Large intestine (tissue), 3 donors: ENCODE measurements at regions not wholly inside any gene's neighbourhood (a gene's known extent, or its start where the extent isn't known, plus 50 kb on each side); places are given as distances from the start of the nearest gene placed in this dataset.
A peak's percentile ranks its signal among the peaks of the same experiment; 100 is the strongest.

Experiments
- DNase-seq, 2 donors: peaks; one replicate each; pipeline versions ENCODE4 v3.0.0 to v3.0.0-alpha.2; 2013
- H3K27ac ChIP-seq: one replicate; pipeline ENCODE4 v1.5.1; 2013; ENCODE audit warnings: low read length
- H3K27me3 ChIP-seq: 2 replicates; pipeline ENCODE4 v1.6.1; 2013; ENCODE audit warnings: low read length; ENCODE audit not compliant: control insufficient read depth, insufficient read depth
- H3K36me3 ChIP-seq: 2 replicates; pipeline ENCODE4 v1.6.1; 2013; ENCODE audit warnings: low read length; ENCODE audit not compliant: control insufficient read depth, insufficient read depth
- H3K4me1 ChIP-seq: one replicate; pipeline ENCODE4 v1.6.1; 2013; ENCODE audit warnings: low read length; ENCODE audit not compliant: control insufficient read depth, insufficient read depth
- H3K4me3 ChIP-seq: one replicate; pipeline ENCODE4 v1.5.1; 2013; ENCODE audit warnings: low read length
- H3K9me3 ChIP-seq: one replicate; pipeline ENCODE4 v1.6.1; 2013; ENCODE audit warnings: mild to moderate bottlenecking, low read depth, low read length, moderate library complexity; ENCODE audit not compliant: control insufficient read depth
- WGBS: methylation state at CpG from one replicate; pipeline ENCODE4 v1.1.5; 2013; ENCODE audit warnings: low lambda C conversion rate; ENCODE audit not compliant: insufficient coverage; 5-methylcytosine and 5-hydroxymethylcytosine counted together

DNA sequence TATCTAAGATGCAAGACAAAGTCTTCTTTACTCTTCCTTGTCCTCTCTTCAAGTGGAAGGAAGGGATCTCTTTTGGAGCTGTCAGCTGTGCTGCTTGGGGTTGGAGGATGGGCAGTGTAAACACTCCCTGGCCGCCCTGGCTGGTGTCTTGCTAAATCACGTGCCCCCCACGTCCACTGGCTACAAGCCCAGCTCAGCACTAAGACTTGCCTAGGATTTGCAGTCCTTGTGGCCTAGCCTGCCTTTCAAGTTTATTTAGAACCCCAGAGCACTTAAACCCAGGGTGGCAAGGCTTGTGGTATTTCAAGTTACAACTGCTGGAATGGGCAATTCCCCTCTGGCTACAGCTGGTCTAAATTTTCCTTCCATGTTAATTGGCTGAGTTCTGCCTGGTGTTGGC, 272.4 kb upstream of the MYO3A start:
- Histone ChIP-seq H3K9me3 (no peaks in the 10 kb centered on the region), H3K4me1 (no peaks in the 10 kb centered on the region), H3K4me3 (no peak overlapping the region), H3K27ac (no peak overlapping the region), H3K27me3 (no peaks in the 10 kb centered on the region), H3K36me3 (no peaks in the 10 kb centered on the region)
- WGBS: no CpG with 5 or more reads among the region's 3 CpGs
- DNase-seq: no peak

DNA sequence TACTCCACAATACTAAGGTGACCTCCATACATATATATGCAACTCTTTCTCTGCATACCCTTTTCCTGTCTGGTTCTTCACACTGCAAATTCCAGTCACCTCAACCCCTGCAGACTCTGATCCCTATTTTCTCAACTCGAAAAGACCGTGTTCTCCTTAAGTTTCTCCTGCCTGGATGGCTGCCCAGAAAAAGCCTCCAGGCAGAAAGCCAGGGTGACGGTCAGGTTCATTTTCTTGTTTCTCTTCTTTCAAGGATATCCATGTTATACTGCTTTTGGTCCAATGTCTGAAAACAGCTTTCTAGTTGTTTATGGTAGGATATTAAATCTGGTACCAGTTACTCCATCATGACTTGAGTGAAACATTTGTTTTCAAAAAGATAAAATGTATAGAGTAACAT, 267.8 kb upstream of the MYO3A start:
- Histone ChIP-seq H3K4me3 (no peak overlapping the region), H3K9me3 (no peaks in the 10 kb centered on the region), H3K36me3 (no peaks in the 10 kb centered on the region), H3K27ac (no peak overlapping the region), H3K27me3 (no peaks in the 10 kb centered on the region), H3K4me1 (no peaks in the 10 kb centered on the region)
- no peak for DNase-seq
- WGBS: 92% methylated on average over 2 of the region's 3 CpGs

DNA sequence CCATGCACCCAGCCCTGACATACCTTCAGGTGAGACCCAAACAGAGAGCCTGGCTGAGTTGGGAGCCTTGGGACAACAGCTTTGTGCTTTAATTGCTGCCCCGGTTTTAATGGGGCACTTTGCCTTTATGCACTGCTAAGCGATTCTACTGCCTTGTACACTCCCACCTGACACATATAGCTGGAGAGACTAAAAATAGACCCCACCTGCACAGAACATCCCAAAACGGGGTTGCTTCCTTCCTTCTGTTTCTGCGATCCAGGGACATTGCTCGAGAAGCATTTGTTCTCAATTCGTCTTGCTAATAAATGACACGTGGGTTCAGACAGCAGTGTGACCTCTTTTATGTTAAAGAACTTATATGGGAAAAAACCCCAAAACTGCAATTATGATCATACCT, 258.8 kb upstream of the MYO3A start:
- 80% methylated on average over 1 of the region's 7 CpGs for WGBS

DNA sequence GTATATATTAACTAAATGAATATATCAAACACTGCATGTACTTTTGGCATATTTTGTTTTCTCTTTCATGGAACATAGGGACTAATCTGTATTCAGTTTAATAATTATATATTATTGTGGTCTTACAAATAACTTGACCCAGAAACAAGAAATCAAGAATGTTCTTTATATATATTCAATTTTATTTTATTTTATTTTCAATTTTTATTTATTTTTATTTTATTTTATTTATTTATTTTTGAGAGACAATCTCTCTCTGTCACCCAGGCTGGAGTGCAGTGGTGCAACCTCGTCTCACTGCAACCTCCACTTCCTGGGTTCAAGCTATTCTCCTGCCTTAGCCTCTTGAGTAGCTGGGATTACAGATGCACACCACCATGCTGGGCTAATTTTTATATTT, 258.4 kb upstream of the MYO3A start:
- no peak for DNase-seq
- no peaks in the 10 kb centered on the region for H3K36me3 ChIP-seq
- no peak overlapping the region for H3K4me3 ChIP-seq
- H3K9me3 ChIP-seq: no peaks in the 10 kb centered on the region
- 100% methylated on average over 1 of the region's 1 CpG for WGBS
- no peaks in the 10 kb centered on the region for H3K4me1 ChIP-seq
- H3K27me3 ChIP-seq: no peaks in the 10 kb centered on the region
- H3K27ac ChIP-seq: no peak overlapping the region

More for the DNA sequence above, 258.8 kb upstream of the MYO3A start:
- H3K9me3 ChIP-seq: no peaks in the 10 kb centered on the region
- H3K27me3 ChIP-seq: no peaks in the 10 kb centered on the region
- no peaks in the 10 kb centered on the region for H3K36me3 ChIP-seq
- no peak overlapping the region for H3K27ac ChIP-seq
- no peaks in the 10 kb centered on the region for H3K4me1 ChIP-seq
- no peak for DNase-seq
- no peak overlapping the region for H3K4me3 ChIP-seq

DNA sequence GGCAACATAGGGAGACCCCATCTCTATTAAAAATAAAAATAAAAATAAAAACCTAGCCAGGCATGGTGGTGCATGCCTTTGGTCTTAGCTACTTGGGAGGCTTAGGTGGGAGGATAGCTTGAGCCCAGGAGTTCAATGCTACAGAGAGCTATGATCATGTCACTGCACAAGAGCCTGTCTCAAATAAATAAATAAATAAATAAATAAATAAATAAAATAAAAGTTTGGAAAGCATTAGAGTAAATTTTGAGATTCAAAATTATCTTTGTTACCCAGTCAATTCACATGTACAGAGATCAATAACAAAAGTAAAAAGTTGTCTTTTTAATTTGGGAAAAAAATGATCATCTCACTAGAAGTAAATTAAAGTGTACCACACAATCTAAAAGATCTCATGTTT, 255.8 kb upstream of the MYO3A start:
- no peak for DNase-seq
- Histone ChIP-seq H3K36me3 (no peaks in the 10 kb centered on the region), H3K4me3 (no peak overlapping the region), H3K4me1 (no peaks in the 10 kb centered on the region), H3K27ac (no peak overlapping the region), H3K9me3 (no peaks in the 10 kb centered on the region), H3K27me3 (no peaks in the 10 kb centered on the region)

DNA sequence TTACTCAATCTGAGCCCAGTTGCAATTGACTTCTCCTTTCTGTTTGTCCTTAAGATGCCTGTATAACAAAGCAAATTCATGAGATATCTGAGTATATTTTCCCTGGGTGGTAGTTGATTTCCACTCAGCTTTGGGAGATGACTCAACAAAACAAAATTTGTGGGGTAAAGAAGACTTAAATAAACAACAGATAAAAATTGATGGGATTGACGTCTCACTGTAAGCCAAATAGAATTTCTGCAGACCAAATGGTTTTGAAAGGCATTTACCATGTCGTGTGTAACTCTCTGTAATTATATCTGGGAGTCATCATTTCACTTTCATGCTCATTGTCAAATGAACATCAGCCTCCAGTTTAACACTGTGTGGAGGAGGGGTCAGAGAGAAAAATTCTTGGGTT, 255.4 kb upstream of the MYO3A start:
- Histone ChIP-seq H3K4me1 (no peaks in the 10 kb centered on the region), H3K9me3 (no peaks in the 10 kb centered on the region), H3K4me3 (no peak overlapping the region), H3K36me3 (no peaks in the 10 kb centered on the region), H3K27me3 (no peaks in the 10 kb centered on the region), H3K27ac (no peak overlapping the region)
- no peak for DNase-seq
- WGBS: 69% methylated on average over 2 of the region's 2 CpGs

DNA sequence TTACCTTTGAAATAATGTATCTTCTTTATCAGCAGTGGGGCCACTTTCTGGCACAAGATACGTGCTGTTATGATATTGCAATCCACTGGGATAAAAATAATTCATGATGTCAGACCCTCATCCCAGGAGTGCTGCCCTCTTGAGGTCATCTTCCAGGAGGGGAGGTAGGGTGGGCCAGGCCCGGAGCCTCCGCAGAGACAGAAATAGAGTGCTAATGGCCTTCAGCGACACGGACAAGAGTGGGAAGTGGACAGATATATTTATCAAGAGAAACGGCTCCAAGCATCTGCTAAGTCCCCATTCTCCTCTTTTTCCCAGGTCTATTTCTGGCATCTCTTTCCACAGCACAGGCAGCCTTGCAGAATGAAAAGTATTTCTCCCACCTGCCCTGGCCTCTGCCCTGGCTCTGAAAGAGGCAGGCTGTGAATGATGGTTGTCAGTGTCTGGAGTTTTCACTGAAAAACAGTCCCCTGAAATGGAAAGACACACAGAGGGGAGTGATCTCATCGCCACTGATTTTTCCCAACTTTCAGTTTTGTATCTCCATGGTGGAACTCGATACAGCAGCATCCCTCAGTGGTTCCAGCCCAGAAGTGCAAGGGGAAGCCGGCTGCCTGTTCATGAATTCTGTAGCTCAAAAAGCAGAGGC, 251.7 kb upstream of the MYO3A start:
- Histone ChIP-seq H3K4me1 (no peaks in the 10 kb centered on the region), H3K27ac (no peak overlapping the region)
- peak in 1 of 2 donors; percentile 10 for DNase-seq

DNA sequence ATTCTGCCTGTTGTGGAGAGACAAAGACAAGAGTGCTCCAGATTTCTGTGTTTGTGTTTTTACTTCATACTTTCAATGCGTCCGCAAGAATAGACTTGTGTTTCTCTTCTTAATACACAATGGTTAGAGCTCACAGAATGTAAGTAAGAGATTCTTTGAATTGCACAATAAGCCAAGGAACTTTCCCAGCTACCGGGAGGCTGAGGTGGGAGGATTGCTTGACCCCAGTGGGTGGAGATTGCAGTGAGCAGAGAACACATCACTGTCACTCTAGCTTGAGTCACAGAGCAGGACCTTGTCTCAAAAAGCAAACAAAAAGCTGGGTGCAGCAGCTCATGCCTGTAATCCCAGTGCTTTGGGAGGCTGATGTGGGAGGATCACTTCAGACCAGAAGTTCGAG, 250.7 kb upstream of the MYO3A start:
- H3K36me3 ChIP-seq: no peaks in the 10 kb centered on the region
- no peak for DNase-seq
- no peaks in the 10 kb centered on the region for H3K27me3 ChIP-seq
- no peak overlapping the region for H3K27ac ChIP-seq
- no peak overlapping the region for H3K4me3 ChIP-seq
- no peaks in the 10 kb centered on the region for H3K9me3 ChIP-seq
- H3K4me1 ChIP-seq: no peaks in the 10 kb centered on the region
- no CpG with 5 or more reads among the region's 4 CpGs for WGBS

More for the DNA sequence above, 251.7 kb upstream of the MYO3A start:
- H3K27me3 ChIP-seq: no peaks in the 10 kb centered on the region
- H3K9me3 ChIP-seq: no peaks in the 10 kb centered on the region
- 50% methylated on average over 1 of the region's 9 CpGs for WGBS
- H3K4me3 ChIP-seq: no peak overlapping the region
- H3K36me3 ChIP-seq: no peaks in the 10 kb centered on the region

DNA sequence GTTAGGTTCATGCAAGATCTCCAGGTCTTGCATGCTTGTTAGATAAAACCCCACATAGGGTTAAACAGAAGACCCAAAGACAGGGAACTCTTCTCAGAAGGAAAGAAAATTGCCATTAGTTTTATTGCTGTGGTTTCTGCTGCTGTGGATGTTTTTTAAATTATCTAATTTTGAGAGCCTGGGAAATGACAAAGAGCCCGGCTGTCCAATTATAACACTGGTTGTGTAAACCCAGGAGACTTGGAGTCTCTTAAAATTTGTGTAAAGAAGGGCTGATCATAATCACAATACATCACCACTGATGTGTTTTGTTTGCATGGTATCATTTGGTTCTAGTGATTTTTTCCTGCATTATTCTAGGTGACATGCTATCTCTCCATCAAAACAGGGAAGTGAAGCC, 246.5 kb upstream of the MYO3A start:
- no peaks in the 10 kb centered on the region for H3K36me3 ChIP-seq
- no peaks in the 10 kb centered on the region for H3K9me3 ChIP-seq
- no peaks in the 10 kb centered on the region for H3K27me3 ChIP-seq
- H3K27ac ChIP-seq: no peak overlapping the region
- H3K4me3 ChIP-seq: no peak overlapping the region
- no peaks in the 10 kb centered on the region for H3K4me1 ChIP-seq
- no peak for DNase-seq
- no CpG with 5 or more reads among the region's 1 CpG for WGBS

DNA sequence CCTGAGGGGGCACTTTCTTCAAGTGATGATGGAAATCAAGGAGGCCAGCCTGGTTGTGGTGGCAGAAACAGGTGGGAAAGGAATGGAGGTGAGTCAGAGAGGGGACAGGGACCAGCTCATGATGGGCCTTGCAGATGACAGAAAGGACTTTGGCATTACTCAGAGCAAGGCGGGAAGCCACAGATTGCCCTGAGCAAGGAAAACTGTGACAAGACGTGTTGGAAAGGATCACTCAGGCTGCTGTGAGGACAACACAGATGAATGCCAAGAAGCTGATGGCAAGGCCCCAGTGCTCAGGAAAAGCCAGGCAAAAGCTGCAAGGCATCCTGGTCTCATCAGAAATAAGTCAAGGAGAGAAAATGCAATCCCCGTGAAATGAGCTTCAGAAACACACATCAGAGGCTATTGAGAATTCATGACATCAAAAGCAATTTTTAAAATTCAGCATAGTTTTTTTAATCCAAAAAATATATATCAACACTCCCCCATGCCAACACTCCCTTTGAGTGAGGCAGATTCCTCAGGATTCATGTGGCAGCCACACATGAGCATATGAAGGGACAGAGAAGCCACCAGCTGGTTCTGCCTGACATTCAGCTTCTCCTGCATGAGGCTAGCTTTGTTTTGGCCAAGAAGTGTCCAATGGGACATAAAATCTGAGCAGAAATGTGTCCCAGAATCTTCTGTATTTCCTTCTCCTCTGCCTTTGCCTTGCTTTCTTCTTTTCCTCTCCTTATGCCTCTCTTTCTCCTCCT, 244.5 kb upstream of the MYO3A start:
- H3K9me3 ChIP-seq: no peaks in the 10 kb centered on the region
- DNase-seq: no peak
- H3K36me3 ChIP-seq: no peaks in the 10 kb centered on the region
- H3K4me3 ChIP-seq: no peak overlapping the region
- H3K4me1 ChIP-seq: no peaks in the 10 kb centered on the region
- H3K27ac ChIP-seq: no peak overlapping the region
- WGBS: 100% methylated on average over 1 of the region's 3 CpGs
- no peaks in the 10 kb centered on the region for H3K27me3 ChIP-seq

DNA sequence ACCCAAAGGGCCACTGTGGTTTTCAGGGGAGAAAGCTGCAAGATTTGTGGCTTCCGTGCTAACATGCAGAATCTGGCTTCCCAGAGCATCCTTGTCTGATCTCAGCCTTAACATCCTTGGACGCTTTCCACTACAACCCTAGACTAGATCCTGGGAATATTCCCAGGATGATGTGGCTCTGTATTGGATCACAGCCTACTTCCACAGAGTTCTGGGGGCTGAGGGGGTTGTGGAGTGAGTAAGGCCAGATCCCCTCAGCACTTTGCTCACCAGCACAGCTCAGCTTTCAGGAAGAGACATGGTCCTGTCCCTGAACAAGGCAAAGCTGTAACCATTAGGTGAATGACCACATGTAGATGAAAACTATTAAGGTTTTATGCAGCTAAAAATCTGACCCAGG, 241.3 kb upstream of the MYO3A start:
- Histone ChIP-seq H3K4me3 (no peak overlapping the region), H3K9me3 (no peaks in the 10 kb centered on the region), H3K27ac (no peak overlapping the region), H3K27me3 (no peaks in the 10 kb centered on the region), H3K36me3 (no peaks in the 10 kb centered on the region), H3K4me1 (no peaks in the 10 kb centered on the region)
- WGBS: no CpG with 5 or more reads among the region's 2 CpGs
- no peak for DNase-seq
